OCI-LY7 (cell line): ENCODE measurements at regions not wholly inside any gene's neighbourhood (a gene's known extent, or its start where the extent isn't known, plus 50 kb on each side); places are given as distances from the start of the nearest gene placed in this dataset.

Source experiments
- BruUV-seq: library from RNA; stranded (reverse); fragments of 400-500 nt; replicated peaks from 2 replicates; lab custom pipeline; 2021; lab: Mats Ljungman, UMichigan
- CTCF ChIA-PET: fragments of 300-600 bp; sonication (Branson Sonifier 250); formaldehyde crosslinking; loops from one replicate; lab custom pipeline; 2022; ENCODE audit warnings: antibody characterized with exemption; ENCODE audit not compliant: unreplicated experiment; lab: Charles Lee
- POLR2A ChIA-PET: fragments of 300-600 bp; sonication (Branson Sonifier 250); formaldehyde crosslinking; loops from one replicate; lab custom pipeline; 2022; ENCODE audit warnings: antibody characterized with exemption; lab: Charles Lee
- DNase-seq: peaks from one replicate; pipeline ENCODE4 v3.0.0-alpha.2; 2015; ENCODE audit warnings: low spot score
- H2AFZ ChIP-seq: fragments of 200-600 bp; sonication (generic), shearing (Covaris generic); 2 replicates; pipeline ENCODE4 v1.6.1; 2014; ENCODE audit warnings: mild to moderate bottlenecking, antibody characterized with exemption, low read length, moderate library complexity
- H3K27ac ChIP-seq: fragments of 200-600 bp; sonication (generic); 2 replicates; pipeline ENCODE4 v1.5.1; 2014; ENCODE audit warnings: mixed run types, low read depth, mild to moderate bottlenecking, moderate library complexity, low read length, inconsistent platforms; ENCODE audit not compliant: poor library complexity, severe bottlenecking
- H3K36me3 ChIP-seq: fragments of 200-600 bp; sonication (generic); 2 replicates; pipeline ENCODE4 v1.6.1; 2014; ENCODE audit warnings: mild to moderate bottlenecking, antibody characterized with exemption, low read length, moderate library complexity, mixed read lengths; ENCODE audit not compliant: insufficient read depth
- H3K4me1 ChIP-seq: fragments of 200-600 bp; sonication (generic); 2 replicates; pipeline ENCODE4 v1.5.1; 2014; ENCODE audit warnings: mild to moderate bottlenecking, low read length; ENCODE audit not compliant: insufficient read depth, poor library complexity, severe bottlenecking
- H3K4me2 ChIP-seq: fragments of 200-600 bp; sonication (generic); 2 replicates; pipeline ENCODE4 v1.6.1; 2014; ENCODE audit warnings: mild to moderate bottlenecking, low read length
- H3K4me3 ChIP-seq: fragments of 200-600 bp; sonication (generic); 2 replicates; pipeline ENCODE4 v1.5.1; 2014; ENCODE audit warnings: mild to moderate bottlenecking, low read depth, low read length; ENCODE audit not compliant: poor library complexity, severe bottlenecking
- H3K79me2 ChIP-seq: fragments of 200-600 bp; sonication (generic); 2 replicates; pipeline ENCODE4 v1.6.1; 2016; ENCODE audit warnings: low read depth, mild to moderate bottlenecking, low read length, moderate library complexity, mixed read lengths; ENCODE audit not compliant: insufficient read depth
- H3K9me2 ChIP-seq: fragments of 200-600 bp; sonication (generic); 2 replicates; pipeline ENCODE4 v1.6.1; 2016; ENCODE audit warnings: mild to moderate bottlenecking, low read length, mixed read lengths; ENCODE audit not compliant: insufficient read depth
- H3K9me3 ChIP-seq: fragments of 200-600 bp; sonication (generic); 2 replicates; pipeline ENCODE4 v1.6.1; 2014; ENCODE audit warnings: mild to moderate bottlenecking, mixed run types, low read length, mixed read lengths
- H4K20me1 ChIP-seq: fragments of 200-600 bp; sonication (generic); 2 replicates; pipeline ENCODE4 v1.6.1; 2014; ENCODE audit warnings: mild to moderate bottlenecking, antibody characterized with exemption, low read length, moderate library complexity, mixed read lengths; ENCODE audit not compliant: insufficient read depth
- CTCF ChIP-seq: fragments of 200-600 bp; sonication (generic); conservative IDR thresholded peaks from 2 replicates; pipeline ENCODE4 v1.5.1; 2014; ENCODE audit warnings: mild to moderate bottlenecking, antibody characterized with exemption, low read length, moderate library complexity, mixed read lengths
- EZH2phosphoT487 ChIP-seq: fragments of 200-600 bp; sonication (generic); IDR thresholded peaks from 2 replicates; pipeline ENCODE4 v1.6.1; 2018; ENCODE audit warnings: low read depth, borderline replicate concordance, mild to moderate bottlenecking, mixed run types, antibody characterized with exemption, low read length, moderate library complexity, mixed read lengths
- intact Hi-C: fragments of 100-400 bp; cut with micrococcal nuclease; formaldehyde crosslinking; loops from one replicate; pipeline ENCODE4 v1.10.0; 2022; ENCODE audit not compliant: unreplicated experiment

DNA sequence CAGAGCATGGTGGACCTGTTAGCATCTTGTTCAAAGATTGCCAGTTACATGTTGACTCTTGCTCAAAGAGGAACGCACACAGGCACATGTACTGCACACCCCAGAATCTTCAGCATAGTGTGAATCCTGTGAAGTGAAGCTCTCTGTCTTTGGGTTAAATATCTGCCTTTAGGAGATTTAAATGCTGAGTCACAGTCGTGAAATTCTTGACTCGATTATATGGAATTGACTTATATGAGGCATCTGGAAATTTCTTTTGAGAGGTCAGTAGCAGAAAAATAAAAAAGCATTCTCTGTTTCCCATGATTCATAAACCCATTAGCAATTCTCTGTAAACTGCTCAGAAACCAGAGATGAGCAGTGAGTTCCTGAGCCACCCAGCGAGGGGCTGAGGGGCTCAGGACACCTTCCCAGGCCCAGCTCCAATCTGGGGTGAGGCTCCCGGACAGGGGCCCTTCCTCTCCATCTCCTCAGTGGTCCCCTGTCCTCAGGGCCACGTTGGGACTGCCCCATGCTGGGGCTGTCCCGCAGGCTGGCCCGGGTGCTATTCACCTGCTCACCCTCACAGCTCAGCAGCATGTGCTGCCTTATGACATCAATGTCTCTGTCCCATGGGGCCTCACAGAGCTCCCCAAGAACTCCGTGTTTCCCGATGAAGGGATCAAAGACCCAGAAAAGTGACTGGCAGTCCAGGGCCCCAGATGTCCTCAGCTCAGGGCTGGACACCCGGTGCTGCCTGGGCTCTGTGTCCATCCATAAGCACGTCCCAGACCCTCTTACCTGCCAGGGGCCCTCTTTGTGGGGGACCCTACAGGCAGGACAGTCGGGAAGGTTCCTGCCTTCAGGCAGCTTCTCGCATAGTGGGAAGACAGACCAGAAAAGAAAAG, 50.0 kb upstream of the INSIG1 start:
- CTCF ChIA-PET: no interaction called here
- H2AFZ ChIP-seq: no peak overlapping the region
- H3K36me3 ChIP-seq: no peaks in the 10 kb centered on the region
- TF ChIP-seq CTCF (no peak), EZH2phosphoT487 (no peak)
- H4K20me1 ChIP-seq: no peaks in the 10 kb centered on the region
- H3K9me3 ChIP-seq: no peaks in the 10 kb centered on the region
- H3K79me2 ChIP-seq: no peaks in the 10 kb centered on the region
- POLR2A ChIA-PET: no interaction called here
- no peak overlapping the region for H3K4me2 ChIP-seq
- H3K27ac ChIP-seq: no peak overlapping the region
- H3K4me3 ChIP-seq: no peak overlapping the region
- BruUV-seq: no TSS peak
- no peak for DNase-seq
- intact Hi-C loops: no loop called here
- no peaks in the 10 kb centered on the region for H3K9me2 ChIP-seq
- no peaks in the 10 kb centered on the region for H3K4me1 ChIP-seq
